Lower leg skin (tissue), 3 donors: ENCODE measurements at regions not wholly inside any gene's neighbourhood (a gene's known extent, or its start where the extent isn't known, plus 50 kb on each side); places are given as distances from the start of the nearest gene placed in this dataset.

Experiments
- POLR2A ChIP-seq, 2 donors: fragments of 450-650 bp; IDR thresholded peaks; one replicate each; pipeline ENCODE4 v1.6.1; 2016 to 2017; ENCODE audit warnings: antibody characterized with exemption in 2 of 2, mild to moderate bottlenecking in 1 of 2, moderate library complexity in 1 of 2
- TF ChIP-seq, protein P1 (sequence below), 3 donors: fragments of 450-650 bp; IDR thresholded peaks; one replicate each; pipeline ENCODE4 v1.5.1; 2016; ENCODE audit warnings: antibody characterized with exemption in 3 of 3, mild to moderate bottlenecking in 3 of 3, moderate library complexity in 2 of 3

DNA sequence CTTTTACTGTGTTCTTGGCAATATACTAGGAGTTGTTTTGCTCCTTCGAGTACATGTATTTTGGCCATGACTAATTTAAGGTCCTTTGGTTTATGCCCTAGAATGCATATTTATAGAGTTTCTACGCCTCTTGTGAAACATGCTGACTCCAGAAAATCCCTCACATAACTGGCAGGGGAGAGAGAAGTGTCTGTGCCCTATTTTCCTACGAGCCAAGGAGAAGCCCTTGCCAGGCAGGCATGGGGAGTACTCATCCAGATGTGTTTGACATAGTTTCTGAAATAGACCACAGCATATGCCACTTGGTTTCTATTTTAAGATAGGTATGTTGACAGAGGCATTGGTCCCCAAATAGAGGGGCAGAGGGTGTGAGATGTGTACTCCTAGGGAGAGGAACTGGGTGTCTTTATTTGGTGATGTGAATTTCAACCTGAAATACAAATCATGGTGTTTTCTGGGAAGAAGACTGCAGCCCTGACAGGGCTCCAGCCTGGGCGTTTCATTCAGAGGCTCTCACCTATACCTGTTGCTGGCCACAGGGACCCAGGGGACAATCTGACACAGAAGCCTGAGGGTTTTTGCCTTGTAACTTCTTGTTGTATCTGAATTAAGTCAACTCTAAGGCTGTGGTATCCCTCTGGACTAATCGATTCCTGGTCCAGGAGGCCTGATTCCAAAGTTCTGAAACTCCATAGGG, 267.8 kb upstream of the C2CD4B start:
- TF ChIP-seq, protein P1, sequence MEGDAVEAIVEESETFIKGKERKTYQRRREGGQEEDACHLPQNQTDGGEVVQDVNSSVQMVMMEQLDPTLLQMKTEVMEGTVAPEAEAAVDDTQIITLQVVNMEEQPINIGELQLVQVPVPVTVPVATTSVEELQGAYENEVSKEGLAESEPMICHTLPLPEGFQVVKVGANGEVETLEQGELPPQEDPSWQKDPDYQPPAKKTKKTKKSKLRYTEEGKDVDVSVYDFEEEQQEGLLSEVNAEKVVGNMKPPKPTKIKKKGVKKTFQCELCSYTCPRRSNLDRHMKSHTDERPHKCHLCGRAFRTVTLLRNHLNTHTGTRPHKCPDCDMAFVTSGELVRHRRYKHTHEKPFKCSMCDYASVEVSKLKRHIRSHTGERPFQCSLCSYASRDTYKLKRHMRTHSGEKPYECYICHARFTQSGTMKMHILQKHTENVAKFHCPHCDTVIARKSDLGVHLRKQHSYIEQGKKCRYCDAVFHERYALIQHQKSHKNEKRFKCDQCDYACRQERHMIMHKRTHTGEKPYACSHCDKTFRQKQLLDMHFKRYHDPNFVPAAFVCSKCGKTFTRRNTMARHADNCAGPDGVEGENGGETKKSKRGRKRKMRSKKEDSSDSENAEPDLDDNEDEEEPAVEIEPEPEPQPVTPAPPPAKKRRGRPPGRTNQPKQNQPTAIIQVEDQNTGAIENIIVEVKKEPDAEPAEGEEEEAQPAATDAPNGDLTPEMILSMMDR (IDR thresholded peaks at IDR 0.05), result no peak
- TF ChIP-seq POLR2A (IDR thresholded peaks at IDR 0.05), result no peak
